Neural progenitor cell (in vitro differentiated cells): ENCODE measurements at regions not wholly inside any gene's neighbourhood (a gene's known extent, or its start where the extent isn't known, plus 50 kb on each side); places are given as distances from the start of the nearest gene placed in this dataset.

Experiments used
- CTCF ChIP-seq: fragments of 200-600 bp; sonication (generic); IDR thresholded peaks from 2 replicates; pipeline ENCODE4 v1.5.1; 2017; ENCODE audit warnings: antibody characterized with exemption, mild to moderate bottlenecking
- EZH2 ChIP-seq: fragments of 200-600 bp; sonication (generic); IDR thresholded peaks from 2 replicates; pipeline ENCODE4 v1.6.1; 2017; ENCODE audit warnings: antibody characterized with exemption, mild to moderate bottlenecking, moderate library complexity
- EZH2phosphoT487 ChIP-seq: fragments of 200-600 bp; sonication (generic); IDR thresholded peaks from 2 replicates; pipeline ENCODE4 v1.6.1; 2017; ENCODE audit warnings: antibody characterized with exemption

DNA sequence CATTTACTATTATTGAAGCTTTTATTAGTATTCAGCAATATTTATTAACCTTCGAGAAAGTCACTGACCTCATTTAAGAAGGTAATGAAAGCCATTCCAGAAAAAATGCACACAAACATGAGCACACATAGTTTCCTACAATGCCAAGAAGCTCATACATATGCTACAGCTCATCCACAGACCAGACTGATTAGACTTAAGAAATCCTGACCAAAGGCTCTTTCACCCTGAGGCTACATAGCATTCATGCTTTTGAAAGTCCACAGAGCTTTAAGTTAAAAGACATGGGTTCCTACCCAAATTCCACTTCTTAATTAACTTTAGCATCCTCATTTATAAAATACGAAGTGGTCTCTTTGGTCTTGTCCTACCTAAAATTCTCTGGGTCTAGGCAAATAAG is 430.4 kb downstream of the TBC1D32 start:
- TF ChIP-seq CTCF, result no peak
- no peak for TF ChIP-seq EZH2phosphoT487
- TF ChIP-seq EZH2, result no peak
